ENCODE measurements at regions not wholly inside any gene's neighbourhood (a gene's known extent, or its start where the extent isn't known, plus 50 kb on each side); places are given as distances from the start of the nearest gene placed in this dataset.

- H3K4me1 ChIP-seq (ENCODE audit: insufficient read depth, low read length), result no peaks in the 10 kb centered on the region
- no peak overlapping the region for H3K56ac ChIP-seq (ENCODE audit: insufficient read length, low read depth, low read length)
- no peak overlapping the region for H3K27ac ChIP-seq (ENCODE audit: insufficient read length, low read depth, low read length)
- no peaks in the 10 kb centered on the region for H4K20me1 ChIP-seq (ENCODE audit: control insufficient read depth, insufficient read depth, insufficient read length)
- no peaks in the 10 kb centered on the region for H3K23me2 ChIP-seq (ENCODE audit: insufficient read length, low read depth, low read length, poor library complexity, severe bottlenecking)
- H3T11ph ChIP-seq (ENCODE audit: low read length), result no peak overlapping the region
- no peak overlapping the region for H3K4me2 ChIP-seq (ENCODE audit: insufficient read depth, insufficient read length, low read length)
- no CpG with 5 or more reads among the region's 4 CpGs for WGBS (ENCODE audit: extremely low coverage, insufficient read length, low lambda C conversion rate)
- H3K14ac ChIP-seq (ENCODE audit: insufficient read depth, low read length), result no peak overlapping the region
- H3K18ac ChIP-seq (ENCODE audit: insufficient read length, low read depth, low read length), result no peak overlapping the region
- H3K9me3 ChIP-seq (ENCODE audit: control insufficient read depth, low read depth, low read length), result peaks cover 11% of the 10 kb centered on the region
- Mint-ChIP-seq H3K9me3 (peaks cover 15% of the 10 kb centered on the region in 2 experiments), H3K36me3 (ENCODE audit: insufficient read depth in 1 of 3, low read depth in 3 of 3) (peaks cover 2 to 18% (median 17%) of the 10 kb centered on the region in 3 experiments; a peak in 6 of 7 replicates), H3K27me3 (ENCODE audit: low read depth) (no peaks in the 10 kb centered on the region), H3K4me3 (no peak overlapping the region), H3K27ac (peak overlapping the region in 1 of 3 experiments; percentile 53; a peak in 2 of 7 replicates), H3K4me1 (peaks cover 0 to 6% of the 10 kb centered on the region in 2 experiments; a peak in 2 of 4 replicates)
- no peaks in the 10 kb centered on the region for H3K27me3 ChIP-seq (ENCODE audit: insufficient read depth, low read length)
- no peak overlapping the region for H2AK5ac ChIP-seq (ENCODE audit: insufficient read length, low read length)
- no peak overlapping the region for H4K91ac ChIP-seq (ENCODE audit: insufficient read length, low read depth, low read length)
- no peak overlapping the region for H2BK12ac ChIP-seq (ENCODE audit: insufficient read length, low read depth, low read length)
- H3K9ac ChIP-seq (ENCODE audit: extremely low read depth, insufficient read length, low read length), result no peak overlapping the region
- no peak overlapping the region for H2BK20ac ChIP-seq (ENCODE audit: low read depth, low read length, poor library complexity, severe bottlenecking)
- no peak overlapping the region for H2BK5ac ChIP-seq (ENCODE audit: insufficient read length, low read length)
- no peak overlapping the region for H2AFZ ChIP-seq (ENCODE audit: low read length)
- no peak overlapping the region for H3K23ac ChIP-seq (ENCODE audit: insufficient read length, low read depth, low read length)
- H2BK15ac ChIP-seq (ENCODE audit: low read depth, low read length), result no peak overlapping the region
- H2BK120ac ChIP-seq (ENCODE audit: low read depth, low read length, poor library complexity, severe bottlenecking), result no peak overlapping the region
- H4K5ac ChIP-seq (ENCODE audit: insufficient read length, low read depth, low read length), result no peak overlapping the region
- no peak overlapping the region for H4K8ac ChIP-seq (replicated peaks; ENCODE audit: insufficient read length, low read depth, low read length)
- H3K79me1 ChIP-seq (ENCODE audit: insufficient read depth, low read depth, low read length, poor library complexity, severe bottlenecking), result no peaks in the 10 kb centered on the region
- DNase-seq, result no peak
- no peak for TF ChIP-seq CTCF (conservative IDR thresholded peaks at IDR 0.05)
- no peak overlapping the region for H3K4ac ChIP-seq (ENCODE audit: low read depth, low read length)
- no peaks in the 10 kb centered on the region for H3K79me2 ChIP-seq (ENCODE audit: insufficient read depth, low read length)
These were observed 111.2 kb upstream of the FAM174A start for GRCh38 chr5:100424017-100424416.
